MM.1S (cell line): ENCODE measurements at regions not wholly inside any gene's neighbourhood (a gene's known extent, or its start where the extent isn't known, plus 50 kb on each side); places are given as distances from the start of the nearest gene placed in this dataset.

Experiments
- EZH2 ChIP-seq: fragments of 300-600 bp; sonication (generic); optimal IDR thresholded peaks from 2 replicates; pipeline ENCODE3; 2017; ENCODE audit warnings: low read depth, mild to moderate bottlenecking, antibody characterized with exemption, low read length, mixed read lengths
- EZH2phosphoT487 ChIP-seq: fragments of 300-600 bp; sonication (generic); IDR thresholded peaks from 2 replicates; pipeline ENCODE4 v1.6.1; 2018; ENCODE audit warnings: antibody characterized with exemption, low read length
- TF ChIP-seq, protein P1 (sequence below): fragments of 300-600 bp; sonication (generic); IDR thresholded peaks from 2 replicates; pipeline ENCODE4 v1.5.1; 2016; ENCODE audit warnings: antibody characterized with exemption, low read length, mixed read lengths

DNA sequence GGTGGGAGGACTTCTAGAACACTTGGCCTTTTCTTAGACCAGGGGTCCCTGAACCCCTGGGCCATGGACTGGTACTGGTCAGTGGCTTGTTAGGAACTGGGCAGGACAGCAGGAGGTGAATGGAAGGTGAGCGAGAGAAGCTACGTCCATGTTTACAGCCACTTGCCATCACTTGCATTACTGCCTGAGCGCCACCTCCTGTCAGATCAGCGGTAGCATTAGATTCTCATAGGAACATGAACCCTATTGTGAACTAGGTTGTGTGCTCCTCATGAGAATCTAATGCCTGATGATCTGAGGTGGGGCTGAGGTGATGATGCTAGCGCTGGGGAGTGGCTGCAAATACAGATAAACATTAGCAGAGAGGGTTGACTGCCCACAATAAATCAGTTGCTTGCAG, 100.9 kb upstream of the IGFBP7 start:
- TF ChIP-seq, protein P1, sequence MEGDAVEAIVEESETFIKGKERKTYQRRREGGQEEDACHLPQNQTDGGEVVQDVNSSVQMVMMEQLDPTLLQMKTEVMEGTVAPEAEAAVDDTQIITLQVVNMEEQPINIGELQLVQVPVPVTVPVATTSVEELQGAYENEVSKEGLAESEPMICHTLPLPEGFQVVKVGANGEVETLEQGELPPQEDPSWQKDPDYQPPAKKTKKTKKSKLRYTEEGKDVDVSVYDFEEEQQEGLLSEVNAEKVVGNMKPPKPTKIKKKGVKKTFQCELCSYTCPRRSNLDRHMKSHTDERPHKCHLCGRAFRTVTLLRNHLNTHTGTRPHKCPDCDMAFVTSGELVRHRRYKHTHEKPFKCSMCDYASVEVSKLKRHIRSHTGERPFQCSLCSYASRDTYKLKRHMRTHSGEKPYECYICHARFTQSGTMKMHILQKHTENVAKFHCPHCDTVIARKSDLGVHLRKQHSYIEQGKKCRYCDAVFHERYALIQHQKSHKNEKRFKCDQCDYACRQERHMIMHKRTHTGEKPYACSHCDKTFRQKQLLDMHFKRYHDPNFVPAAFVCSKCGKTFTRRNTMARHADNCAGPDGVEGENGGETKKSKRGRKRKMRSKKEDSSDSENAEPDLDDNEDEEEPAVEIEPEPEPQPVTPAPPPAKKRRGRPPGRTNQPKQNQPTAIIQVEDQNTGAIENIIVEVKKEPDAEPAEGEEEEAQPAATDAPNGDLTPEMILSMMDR: no peak
- no peak for TF ChIP-seq EZH2
- TF ChIP-seq EZH2phosphoT487: no peak
